ENCODE measurements at regions not wholly inside any gene's neighbourhood (a gene's known extent, or its start where the extent isn't known, plus 50 kb on each side); places are given as distances from the start of the nearest gene placed in this dataset.

- Histone ChIP-seq H3K27me3 (no peaks in the 10 kb centered on the region), H3K9me3 (no peaks in the 10 kb centered on the region), H3K4me3 (no peak overlapping the region), H3K4me1 (peaks cover 0 to 5% (median 2%) of the 10 kb centered on the region in 4 donors), H3K27ac (no peak overlapping the region), H3K36me3 (no peaks in the 10 kb centered on the region)
- no peak for TF ChIP-seq POLR2A (IDR thresholded peaks at IDR 0.05)
- TF ChIP-seq CTCF (IDR thresholded peaks at IDR 0.05): no peak
- DNase-seq: no peak
Observed at GRCh38 chr10:77713521-77714280, 76.1 kb upstream of the KCNMA1 start.

GRCh38 chr10:77712207-77712606, 74.6 kb upstream of the KCNMA1 start:
- no peaks in the 10 kb centered on the region for H3K27me3 ChIP-seq
- DNase-seq: no peak
- TF ChIP-seq CTCF (IDR thresholded peaks at IDR 0.05): no peak
- TF ChIP-seq POLR2A (IDR thresholded peaks at IDR 0.05): no peak

GRCh38 chr10:77711683-77712049, 74.1 kb upstream of the KCNMA1 start:
- TF ChIP-seq CTCF (IDR thresholded peaks at IDR 0.05): no peak
- no peak for TF ChIP-seq POLR2A (IDR thresholded peaks at IDR 0.05)
- peaks cover 0 to 5% (median 2%) of the 10 kb centered on the region in 4 donors for H3K4me1 ChIP-seq
- no peaks in the 10 kb centered on the region for H3K9me3 ChIP-seq
- no peak overlapping the region for H3K27ac ChIP-seq
- peak overlapping the region in 1 of 4 donors; percentile 50 for H3K4me3 ChIP-seq
- H3K27me3 ChIP-seq: no peaks in the 10 kb centered on the region
- no peaks in the 10 kb centered on the region for H3K36me3 ChIP-seq
- no peak for DNase-seq

More at GRCh38 chr10:77712207-77712606, 74.6 kb upstream of the KCNMA1 start:
- Histone ChIP-seq H3K9me3 (no peaks in the 10 kb centered on the region), H3K4me3 (no peak overlapping the region), H3K27ac (no peak overlapping the region), H3K36me3 (no peaks in the 10 kb centered on the region), H3K4me1 (peaks cover 0 to 5% (median 2%) of the 10 kb centered on the region in 4 donors)

- TF ChIP-seq CTCF (IDR thresholded peaks at IDR 0.05) (peak; percentile 43 to 92 (median 88)), POLR2A (IDR thresholded peaks at IDR 0.05) (no peak)
- Histone ChIP-seq H3K4me3 (peak overlapping the region; percentile 19 to 50 (median 38)), H3K27ac (no peak overlapping the region), H3K4me1 (peaks cover 0 to 5% (median 2%) of the 10 kb centered on the region in 4 donors), H3K9me3 (no peaks in the 10 kb centered on the region), H3K36me3 (no peaks in the 10 kb centered on the region), H3K27me3 (no peaks in the 10 kb centered on the region)
- peak; percentile 50 to 87 (median 85) for DNase-seq
Observed at GRCh38 chr10:77710759-77711682, 73.4 kb upstream of the KCNMA1 start.

GRCh38 chr10:77710081-77710551, 72.5 kb upstream of the KCNMA1 start:
- H3K9me3 ChIP-seq: no peaks in the 10 kb centered on the region
- no peaks in the 10 kb centered on the region for H3K36me3 ChIP-seq
- no peak overlapping the region for H3K27ac ChIP-seq
- H3K27me3 ChIP-seq: no peaks in the 10 kb centered on the region
- DNase-seq: no peak
- no peak overlapping the region for H3K4me3 ChIP-seq
- H3K4me1 ChIP-seq: peaks cover 0 to 5% (median 2%) of the 10 kb centered on the region in 4 donors
- TF ChIP-seq CTCF (IDR thresholded peaks at IDR 0.05) (no peak), POLR2A (IDR thresholded peaks at IDR 0.05) (no peak)
